ENCODE measurements at regions not wholly inside any gene's neighbourhood (a gene's known extent, or its start where the extent isn't known, plus 50 kb on each side); places are given as distances from the start of the nearest gene placed in this dataset.
"Not testable (repeated sequence)": the region's sequence is repeated elsewhere in the genome, so short reads cannot be mapped to it uniquely, and the experiment has no call there.

DNA sequence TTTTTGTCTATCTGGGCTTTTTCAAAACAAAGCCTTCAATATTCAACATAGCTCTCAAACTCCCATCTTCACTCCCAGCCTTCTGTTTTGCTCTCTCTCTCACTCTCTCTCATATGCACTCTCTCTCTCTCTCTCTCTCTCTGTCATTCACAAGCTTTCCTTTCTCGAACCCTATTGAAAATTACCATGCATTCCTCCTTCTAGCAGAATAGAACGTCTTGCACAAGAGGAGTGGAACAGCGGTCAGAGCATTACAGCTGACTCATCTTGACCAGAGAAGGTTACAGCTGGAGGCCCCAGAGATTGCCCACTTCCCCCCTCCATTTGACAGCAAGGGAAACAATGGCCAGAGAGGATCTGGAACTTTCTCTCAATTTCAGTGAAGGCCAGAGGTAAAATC lies 51.0 kb upstream of the LIFR start:
- peak; percentile 36 for DNase-seq

GRCh38 chr5:38607930-38608564 lies 51.6 kb upstream of the LIFR start:
- DNase-seq = no peak

GRCh38 chr5:38608874-38609273 lies 52.4 kb upstream of the LIFR start:
- no peak for DNase-seq

DNA sequence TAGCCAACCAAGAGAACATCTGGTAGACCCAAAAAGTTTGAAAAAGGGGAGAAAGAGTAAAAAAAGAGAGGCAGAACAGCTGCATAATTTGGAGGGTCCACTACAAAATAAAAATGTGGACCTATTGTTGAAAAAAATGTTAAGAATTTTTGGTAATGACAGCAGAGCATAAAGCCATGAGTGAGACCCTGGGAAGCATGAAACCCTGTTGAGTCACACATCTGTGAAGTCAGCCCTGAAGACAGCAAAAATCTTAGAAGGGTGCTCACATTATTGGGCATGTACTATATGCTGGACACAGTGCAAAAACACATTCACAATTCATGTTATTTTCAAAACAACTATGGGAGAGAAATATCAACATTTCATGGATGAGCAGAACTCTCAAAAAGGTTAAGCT lies 56.4 kb upstream of the LIFR start:
- no peak for DNase-seq

DNA sequence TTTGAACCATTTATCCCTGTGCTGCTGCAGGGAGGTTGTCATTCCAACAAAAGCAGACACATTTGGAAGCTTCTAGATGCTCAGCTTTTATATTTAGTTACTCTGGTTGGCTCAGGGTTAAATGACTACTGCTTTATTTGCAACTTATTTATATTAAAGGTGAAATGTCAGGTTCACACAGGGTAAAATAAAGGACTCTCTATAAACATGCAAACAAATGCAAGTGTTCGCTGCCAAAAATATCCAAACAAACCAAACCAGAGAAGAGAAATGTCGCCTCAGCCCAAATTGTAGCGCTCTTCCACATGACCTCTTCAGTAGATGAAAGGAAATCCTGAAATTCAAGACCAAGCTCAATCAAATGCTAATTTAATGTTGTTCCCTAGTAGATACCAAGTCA lies 57.0 kb upstream of the LIFR start:
- DNase-seq = no peak

DNA sequence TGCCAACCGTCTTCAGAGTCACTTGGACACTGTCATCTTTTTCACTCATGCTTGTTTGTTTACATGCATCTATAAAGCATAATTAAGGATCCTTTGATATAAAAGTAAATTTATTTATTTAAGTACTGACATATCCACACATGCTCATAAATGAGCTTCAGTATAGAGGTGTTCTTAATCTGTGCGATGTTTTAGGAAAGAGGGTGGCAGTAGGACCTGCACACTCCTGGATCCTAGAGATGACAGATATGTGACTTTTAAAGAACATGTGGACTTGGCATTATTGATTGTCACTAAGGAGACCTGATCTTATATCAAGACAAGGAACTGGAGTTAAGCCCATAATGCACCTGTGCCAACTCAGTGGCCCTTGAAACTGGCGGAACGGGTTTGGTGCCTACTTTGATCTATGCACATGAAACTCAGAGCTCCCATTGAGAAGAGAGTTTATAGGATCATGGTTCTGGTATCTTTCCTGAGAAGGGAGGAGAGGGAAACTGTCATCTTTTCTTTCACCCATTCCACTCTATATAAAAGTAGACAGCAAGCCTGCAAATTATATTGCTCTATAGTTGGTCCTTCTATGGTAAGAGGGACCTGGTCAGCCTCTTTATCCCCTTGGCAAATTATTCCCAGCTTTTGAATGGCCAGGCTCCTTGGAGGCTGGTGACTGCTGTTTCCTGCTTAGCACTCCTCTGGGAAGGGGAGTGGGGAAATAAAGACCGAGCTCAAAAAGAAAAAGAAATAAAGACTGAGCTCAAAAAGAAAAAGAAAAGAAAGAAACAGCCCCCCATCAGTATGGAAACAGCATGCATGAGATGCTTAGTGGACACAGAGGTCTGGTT lies 57.8 kb upstream of the LIFR start:
- DNase-seq = no peak

DNA sequence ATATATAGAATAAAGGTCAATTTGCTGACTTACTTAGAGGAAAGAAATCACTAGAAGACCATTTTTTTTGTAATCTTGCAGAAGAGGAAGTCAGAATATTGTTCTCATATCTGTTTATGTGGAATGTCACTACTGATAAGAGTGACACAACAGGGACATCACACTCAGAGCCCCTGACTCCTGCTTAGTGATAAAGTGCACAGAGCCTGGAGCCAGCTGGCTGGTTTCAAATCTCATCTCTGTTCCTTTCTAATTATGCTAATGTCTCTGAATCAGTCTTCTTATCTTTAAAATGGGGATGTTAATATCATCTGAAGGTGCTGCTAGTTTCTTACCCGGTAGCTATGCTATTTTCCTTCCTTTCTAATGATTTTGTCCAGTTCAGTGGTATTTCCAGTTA lies 58.6 kb upstream of the LIFR start:
- DNase-seq = no peak

- DNase-seq = no peak
Measured at GRCh38 chr5:38615981-38616451, 59.6 kb upstream of the LIFR start.

DNA sequence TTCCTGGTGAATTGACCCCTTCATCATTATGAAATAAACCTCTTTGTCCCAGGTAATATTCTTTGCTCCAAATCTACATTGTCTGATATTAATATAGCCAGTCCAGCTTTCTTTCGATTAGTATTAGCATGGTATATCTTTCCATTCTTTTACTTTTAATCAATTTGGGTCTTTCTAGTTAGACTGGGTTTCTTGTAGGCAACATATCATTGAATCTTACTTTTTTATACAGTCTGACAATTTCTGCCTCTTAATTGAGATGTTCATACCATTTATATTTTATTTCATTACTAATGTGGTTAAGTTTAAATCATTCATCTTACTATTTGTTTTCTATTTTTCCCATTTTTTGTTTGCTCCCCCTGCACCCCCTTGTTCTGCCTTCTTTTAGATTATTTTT lies 61.7 kb upstream of the LIFR start:
- no peak for DNase-seq

DNA sequence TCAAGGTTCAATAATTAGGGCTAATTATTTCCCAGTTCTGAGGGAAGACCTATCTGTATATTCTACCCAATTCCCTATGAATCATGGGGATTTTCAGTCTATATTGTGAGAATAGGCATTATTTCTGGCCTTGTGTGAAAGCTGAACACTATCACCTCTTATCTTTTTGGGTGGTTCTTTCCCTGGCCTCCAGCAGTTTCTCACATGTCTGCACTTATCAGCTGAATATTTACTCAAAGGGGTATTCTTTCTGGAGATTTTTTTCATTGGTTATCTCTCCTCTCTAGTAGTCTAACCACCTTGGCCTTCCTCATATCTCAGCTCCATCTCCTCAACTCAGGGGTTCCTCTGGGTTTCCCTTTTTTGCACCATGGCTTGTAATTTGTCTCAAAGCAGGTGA lies 64.9 kb upstream of the LIFR start:
- no peak for DNase-seq

DNA sequence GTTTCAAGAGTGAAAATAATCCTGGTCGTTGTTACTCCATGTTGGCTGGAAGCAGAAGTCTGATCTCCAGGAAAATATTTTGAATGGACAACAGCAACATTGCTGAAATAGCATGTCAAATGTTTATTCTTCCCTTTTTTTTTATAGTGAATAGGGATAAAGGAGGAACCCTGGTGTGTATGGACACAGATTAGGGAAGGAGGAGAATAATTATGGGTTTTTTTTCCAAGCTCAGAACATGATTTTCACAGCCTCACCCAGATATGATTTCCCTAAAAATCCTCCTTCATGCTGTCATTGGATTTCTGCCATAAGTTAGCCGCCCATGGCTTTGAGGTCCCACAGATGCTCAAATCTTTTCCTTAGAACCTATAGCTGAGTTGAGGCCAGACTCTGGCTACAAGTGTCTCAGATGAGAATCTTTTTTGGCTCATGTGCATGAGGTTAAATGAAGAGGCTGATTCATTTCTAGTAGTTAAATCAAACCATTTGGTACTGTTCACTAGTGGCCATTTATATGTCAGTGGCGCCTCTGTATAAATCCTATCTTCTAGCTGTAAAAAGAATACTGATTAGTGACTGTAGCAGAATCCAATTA lies 65.5 kb upstream of the LIFR start:
- DNase-seq = no peak

DNA sequence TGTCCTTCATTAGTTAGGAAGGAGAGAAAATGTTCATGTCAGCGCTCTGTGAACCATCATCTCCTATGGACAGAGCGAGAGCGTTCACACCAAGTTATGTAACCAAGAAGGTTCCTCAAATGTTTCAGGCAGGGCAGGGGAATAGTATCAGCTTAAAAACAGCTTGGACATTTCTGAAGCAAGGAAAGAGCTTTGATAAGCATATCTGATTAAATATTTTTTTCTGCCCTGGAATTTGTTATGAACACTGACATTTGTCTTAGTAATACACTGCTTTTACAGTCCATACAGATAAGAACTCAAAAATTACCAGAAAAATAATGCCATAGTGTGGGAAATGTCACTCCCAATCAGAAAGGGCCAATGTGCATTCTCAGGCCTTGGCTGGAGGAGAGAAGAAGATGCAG lies 66.3 kb upstream of the LIFR start:
- no peak for DNase-seq

GRCh38 chr5:38624541-38624940 lies 68.1 kb upstream of the LIFR start:
- not testable (repeated sequence) for DNase-seq

GRCh38 chr5:38631376-38631775 lies 74.9 kb upstream of the LIFR start:
- DNase-seq = not testable (repeated sequence)

DNA sequence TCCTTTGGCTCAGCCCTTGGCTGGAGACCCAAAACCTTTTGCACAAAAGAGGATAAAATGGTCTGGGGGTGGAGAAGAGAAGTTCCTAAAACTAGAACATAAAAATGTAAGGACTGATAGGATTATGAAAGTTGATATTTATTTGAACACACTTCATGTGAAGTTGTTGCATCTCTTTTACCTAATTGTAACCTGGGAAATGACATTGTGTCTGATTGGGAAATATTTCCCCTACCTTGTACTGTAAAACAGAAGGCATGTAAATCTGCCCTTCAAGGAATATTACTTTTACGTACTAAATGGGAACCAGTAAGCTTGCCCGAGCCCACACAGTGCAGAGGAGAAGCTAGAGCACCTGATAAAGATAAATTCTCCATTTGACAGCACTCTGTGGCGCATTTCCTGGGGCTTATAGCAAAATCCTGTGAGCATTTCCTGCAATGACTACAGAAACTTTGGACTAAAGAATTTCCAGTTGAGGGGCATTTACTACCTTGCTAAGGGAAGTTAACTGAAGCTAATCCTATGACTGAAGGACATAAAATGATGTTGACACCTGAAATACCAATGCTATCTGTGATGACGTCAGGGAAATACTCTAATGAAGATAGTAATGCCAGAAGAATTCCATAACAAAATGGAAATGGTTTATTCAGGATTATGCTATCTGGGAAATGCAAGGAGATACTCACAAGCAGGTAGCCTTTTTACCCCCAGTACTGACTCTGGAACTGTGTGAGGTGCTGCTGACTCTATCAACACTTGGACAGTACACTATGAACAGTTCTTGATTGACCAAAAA lies 78.3 kb upstream of the LIFR start:
- no peak for DNase-seq

- DNase-seq = no peak
Measured at GRCh38 chr5:38636626-38637025, 80.2 kb upstream of the LIFR start.

- DNase-seq = no peak
Measured at GRCh38 chr5:38638656-38639055, 82.2 kb upstream of the LIFR start.

- no peak for DNase-seq
Measured at GRCh38 chr5:38639377-38640358, 83.2 kb upstream of the LIFR start.

GRCh38 chr5:38641003-38641402 lies 84.6 kb upstream of the LIFR start:
- no peak for DNase-seq

- DNase-seq = no peak
Measured at GRCh38 chr5:38642189-38642911, 85.9 kb upstream of the LIFR start.

DNA sequence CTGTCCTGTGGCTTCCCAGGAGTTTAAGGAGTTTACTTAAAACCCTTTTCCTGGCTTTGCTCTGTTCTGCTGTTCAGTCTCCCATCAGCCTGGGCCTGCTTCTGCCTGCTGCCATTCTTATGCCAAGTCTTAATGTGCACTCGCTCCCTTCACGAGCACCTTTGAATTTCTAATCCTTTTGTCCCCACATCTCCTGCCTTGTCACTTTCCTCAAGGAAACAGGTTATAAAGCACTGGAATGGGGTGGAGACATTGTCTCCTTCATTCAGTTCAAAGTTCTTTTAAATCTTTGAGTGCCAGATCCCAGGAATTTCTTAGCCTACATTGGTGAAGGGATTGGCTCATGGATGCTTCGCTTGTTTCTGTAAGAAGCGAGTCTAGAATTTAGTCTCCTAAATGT lies 87.2 kb upstream of the LIFR start:
- DNase-seq = no peak
